Colonic mucosa (tissue), 4 donors: ENCODE measurements at regions not wholly inside any gene's neighbourhood (a gene's known extent, or its start where the extent isn't known, plus 50 kb on each side); places are given as distances from the start of the nearest gene placed in this dataset.
A peak's percentile ranks its signal among the peaks of the same experiment; 100 is the strongest.

ENCODE experiments used
- DNase-seq: peaks from one replicate; pipeline ENCODE4 v3.0.0-alpha.2; 2020
- H3K27ac ChIP-seq: fragments of 200-600 bp; one replicate; pipeline ENCODE4 v1.8.0; 2021
- H3K27me3 ChIP-seq: fragments of 200-600 bp; one replicate; pipeline ENCODE4 v1.8.0; 2021
- H3K36me3 ChIP-seq: fragments of 200-600 bp; one replicate; pipeline ENCODE4 v1.8.0; 2021
- H3K4me1 ChIP-seq: fragments of 200-600 bp; one replicate; pipeline ENCODE4 v1.8.0; 2021; ENCODE audit warnings: mild to moderate bottlenecking
- H3K4me3 ChIP-seq: fragments of 200-600 bp; one replicate; pipeline ENCODE4 v1.8.0; 2021
- H3K9ac ChIP-seq, 2 donors: one replicate each; pipeline ENCODE4 v1.7.0; 2013; ENCODE audit warnings: control low read depth in 2 of 2, low read depth in 2 of 2, low read length in 2 of 2
- H3K9me3 ChIP-seq: fragments of 200-600 bp; one replicate; pipeline ENCODE4 v1.8.0; 2021
- intact Hi-C: fragments of 100-400 bp; cut with DNase I; formaldehyde crosslinking; loops from one replicate; pipeline ENCODE4 v1.14.1; 2022
- TF ChIP-seq, protein P1 (sequence below): fragments of 200-600 bp; IDR thresholded peaks from one replicate; pipeline ENCODE4 v1.8.0; 2022; ENCODE audit warnings: antibody characterized with exemption, mild to moderate bottlenecking
- donor health status: healthy.
- donor health status: DM: no; HTN: no; CAD: no.
- donor health status: DM: no; HTN: no; CAD: no.

DNA sequence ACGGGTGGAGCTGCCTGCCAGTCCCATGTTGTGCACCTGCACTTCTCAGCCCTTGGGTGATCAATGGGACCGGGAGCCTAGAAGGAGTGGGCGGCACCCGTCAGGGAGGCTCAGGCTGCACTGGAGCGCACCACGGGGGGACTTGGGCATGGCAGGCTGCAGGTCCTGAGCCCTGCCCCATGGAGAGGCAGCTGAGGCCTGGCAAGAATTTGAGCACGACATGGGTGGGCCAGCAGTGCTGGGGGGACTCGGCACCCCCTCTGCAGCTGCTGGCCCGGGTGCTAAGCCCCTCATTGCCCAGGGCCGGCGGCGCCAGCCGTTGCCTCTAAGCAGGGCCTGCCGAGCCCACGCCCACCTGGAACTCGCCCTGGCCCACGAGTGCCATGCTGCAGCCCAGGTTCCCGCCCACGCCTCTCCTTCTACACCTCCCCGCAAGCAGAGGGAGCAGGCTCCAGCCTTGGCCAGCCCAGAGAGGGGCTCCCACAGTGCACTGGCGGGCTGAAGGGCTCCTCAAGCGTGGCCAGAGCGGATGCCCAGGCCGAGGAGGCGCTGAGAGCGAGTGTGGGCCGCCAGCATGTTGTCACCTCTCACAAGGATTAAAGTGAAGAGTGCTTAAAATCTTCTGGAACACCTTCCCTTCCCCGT lies 372.0 kb downstream of the ETS1 start:
- TF ChIP-seq, protein P1, sequence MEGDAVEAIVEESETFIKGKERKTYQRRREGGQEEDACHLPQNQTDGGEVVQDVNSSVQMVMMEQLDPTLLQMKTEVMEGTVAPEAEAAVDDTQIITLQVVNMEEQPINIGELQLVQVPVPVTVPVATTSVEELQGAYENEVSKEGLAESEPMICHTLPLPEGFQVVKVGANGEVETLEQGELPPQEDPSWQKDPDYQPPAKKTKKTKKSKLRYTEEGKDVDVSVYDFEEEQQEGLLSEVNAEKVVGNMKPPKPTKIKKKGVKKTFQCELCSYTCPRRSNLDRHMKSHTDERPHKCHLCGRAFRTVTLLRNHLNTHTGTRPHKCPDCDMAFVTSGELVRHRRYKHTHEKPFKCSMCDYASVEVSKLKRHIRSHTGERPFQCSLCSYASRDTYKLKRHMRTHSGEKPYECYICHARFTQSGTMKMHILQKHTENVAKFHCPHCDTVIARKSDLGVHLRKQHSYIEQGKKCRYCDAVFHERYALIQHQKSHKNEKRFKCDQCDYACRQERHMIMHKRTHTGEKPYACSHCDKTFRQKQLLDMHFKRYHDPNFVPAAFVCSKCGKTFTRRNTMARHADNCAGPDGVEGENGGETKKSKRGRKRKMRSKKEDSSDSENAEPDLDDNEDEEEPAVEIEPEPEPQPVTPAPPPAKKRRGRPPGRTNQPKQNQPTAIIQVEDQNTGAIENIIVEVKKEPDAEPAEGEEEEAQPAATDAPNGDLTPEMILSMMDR, result no peak
- Histone ChIP-seq H3K9ac (no peak overlapping the region), H3K4me1 (no peaks in the 10 kb centered on the region), H3K36me3 (no peaks in the 10 kb centered on the region), H3K9me3 (no peaks in the 10 kb centered on the region), H3K4me3 (no peak overlapping the region), H3K27me3 (no peaks in the 10 kb centered on the region), H3K27ac (no peak overlapping the region)
- intact Hi-C loops, result no loop called here
- DNase-seq, result no peak

DNA sequence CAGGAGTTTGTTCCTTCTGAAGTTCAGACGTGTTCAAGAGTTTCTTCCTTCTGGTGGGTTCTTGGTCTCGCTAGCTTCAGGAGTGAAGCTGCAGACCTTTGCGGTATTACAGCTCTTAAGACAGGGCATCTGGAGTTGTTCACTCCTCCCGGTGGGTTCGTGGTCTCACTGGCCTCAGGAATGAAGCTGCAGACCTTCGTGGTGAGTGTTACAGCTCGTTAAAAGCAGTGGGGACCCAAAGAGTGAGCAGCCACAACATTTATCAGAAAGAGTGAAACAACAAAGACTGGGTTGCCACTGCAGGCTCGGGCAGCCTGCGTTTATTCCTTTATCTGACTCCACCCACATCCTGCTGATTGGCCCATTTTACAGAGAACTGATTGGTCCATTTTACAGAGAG lies 373.1 kb downstream of the ETS1 start:
- TF ChIP-seq, protein P1, result no peak
- no peak overlapping the region for H3K4me3 ChIP-seq
- no peaks in the 10 kb centered on the region for H3K4me1 ChIP-seq
- H3K36me3 ChIP-seq, result no peaks in the 10 kb centered on the region
- no peaks in the 10 kb centered on the region for H3K9me3 ChIP-seq
- H3K27me3 ChIP-seq, result no peaks in the 10 kb centered on the region
- no peak overlapping the region for H3K9ac ChIP-seq
- intact Hi-C loops, result no loop called here
- no peak overlapping the region for H3K27ac ChIP-seq
- DNase-seq, result no peak

DNA sequence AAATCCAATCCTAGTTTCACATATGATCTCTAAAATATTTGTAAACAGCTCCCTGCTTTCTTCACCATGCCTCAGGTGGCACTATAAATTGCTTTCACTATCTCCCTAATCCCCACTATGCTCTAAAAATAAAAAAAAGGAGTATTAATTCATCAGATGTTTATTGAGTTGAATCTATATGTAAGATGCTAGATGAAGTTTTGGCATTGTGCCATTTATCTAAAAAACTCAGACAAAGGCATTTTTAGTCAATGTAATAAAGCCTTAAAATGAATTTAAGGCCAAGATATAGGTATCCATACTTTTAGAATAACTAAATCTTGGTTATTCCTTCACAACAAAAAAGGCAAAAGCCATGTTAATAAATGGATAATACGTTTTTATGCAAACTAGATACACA lies 373.9 kb downstream of the ETS1 start:
- Histone ChIP-seq H3K27ac (no peak overlapping the region), H3K4me3 (no peak overlapping the region), H3K27me3 (no peaks in the 10 kb centered on the region), H3K36me3 (no peaks in the 10 kb centered on the region), H3K9me3 (no peaks in the 10 kb centered on the region), H3K9ac (no peak overlapping the region), H3K4me1 (no peaks in the 10 kb centered on the region)
- DNase-seq, result no peak
- TF ChIP-seq, protein P1, result no peak
- intact Hi-C loops, result no loop called here

DNA sequence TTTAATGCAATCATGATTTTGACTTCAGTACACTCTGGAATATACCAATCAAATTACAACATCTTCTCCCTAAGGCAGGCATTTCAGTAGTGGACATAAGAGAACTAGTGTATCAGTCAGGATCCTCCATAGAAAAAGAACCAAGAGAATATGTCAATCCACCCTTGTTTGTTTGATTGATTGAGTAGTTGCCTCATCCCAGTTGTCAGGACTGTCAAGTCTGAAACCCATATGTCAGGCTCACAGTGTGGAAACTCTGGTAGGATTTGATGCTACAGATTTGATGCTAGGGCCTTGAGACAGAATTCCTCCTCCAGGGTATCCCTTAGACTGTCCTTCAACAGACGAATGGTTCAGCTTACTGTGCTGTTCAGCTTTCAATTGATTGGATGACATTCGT lies 375.0 kb downstream of the ETS1 start:
- TF ChIP-seq, protein P1, result no peak
- DNase-seq, result no peak
- intact Hi-C loops, result no loop called here

DNA sequence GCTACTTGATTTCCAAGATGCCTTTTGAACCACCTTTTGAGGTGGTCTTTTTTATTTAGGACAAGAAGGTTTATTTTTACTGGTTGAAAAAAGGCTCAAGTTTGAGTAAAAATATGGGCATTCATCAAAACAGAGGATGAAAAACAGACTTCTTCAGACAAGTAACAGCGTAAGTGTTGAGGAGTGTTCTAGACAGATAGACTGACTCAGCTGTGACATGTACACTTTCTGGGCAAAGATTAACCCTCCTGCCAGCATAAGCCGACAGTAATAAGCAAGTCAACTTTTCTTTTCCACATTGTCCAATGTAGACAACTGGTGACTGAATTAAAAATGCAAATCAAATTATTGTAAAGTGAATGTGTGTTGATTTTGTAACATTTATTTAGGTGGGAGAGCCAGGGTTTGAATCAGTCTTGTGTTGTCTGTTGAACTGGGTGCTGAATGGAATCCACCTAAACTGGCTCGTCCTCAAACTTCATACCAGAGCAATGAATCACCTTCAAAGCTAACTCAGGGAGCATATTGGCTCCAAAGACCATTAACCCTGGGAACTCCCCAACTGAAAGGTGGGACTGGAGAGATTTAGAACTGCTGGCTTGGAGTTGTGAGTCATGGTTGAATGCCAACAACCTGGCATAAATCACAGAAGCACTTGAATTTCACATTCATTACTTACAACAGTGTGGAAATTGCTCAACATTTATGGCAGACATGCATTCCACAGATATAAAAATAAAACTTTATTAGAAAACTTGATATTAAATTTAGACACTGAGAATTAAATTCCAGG lies 377.0 kb downstream of the ETS1 start:
- TF ChIP-seq, protein P1, result no peak
- Histone ChIP-seq H3K36me3 (no peaks in the 10 kb centered on the region), H3K4me1 (no peaks in the 10 kb centered on the region), H3K9ac (no peak overlapping the region), H3K27ac (no peak overlapping the region), H3K4me3 (no peak overlapping the region), H3K9me3 (no peaks in the 10 kb centered on the region), H3K27me3 (no peaks in the 10 kb centered on the region)
- peak; percentile 53 for DNase-seq
- intact Hi-C loops, result no loop called here

More for the DNA sequence above, 375.0 kb downstream of the ETS1 start:
- H3K27me3 ChIP-seq, result no peaks in the 10 kb centered on the region
- H3K36me3 ChIP-seq, result no peaks in the 10 kb centered on the region
- no peak overlapping the region for H3K9ac ChIP-seq
- H3K9me3 ChIP-seq, result no peaks in the 10 kb centered on the region
- H3K4me3 ChIP-seq, result no peak overlapping the region
- H3K4me1 ChIP-seq, result no peaks in the 10 kb centered on the region
- no peak overlapping the region for H3K27ac ChIP-seq
